WI38 (cell line): ENCODE measurements at regions not wholly inside any gene's neighbourhood (a gene's known extent, or its start where the extent isn't known, plus 50 kb on each side); places are given as distances from the start of the nearest gene placed in this dataset.
"Not testable (repeated sequence)": the region's sequence is repeated elsewhere in the genome, so short reads cannot be mapped to it uniquely, and the experiment has no call there.

ENCODE experiments used
- H3K4me3 ChIP-seq: 2 replicates; pipeline ENCODE4 v1.5.1; 2011; ENCODE audit warnings: low read depth, mild to moderate bottlenecking, control low read depth, low read length
- CTCF ChIP-seq: IDR thresholded peaks from 2 replicates; pipeline ENCODE4 v1.5.1; 2012; ENCODE audit warnings: low read depth, mild to moderate bottlenecking, control low read depth, low read length

GRCh38 chr2:201568217-201568820 lies 75.0 kb downstream of the TMEM237 start:
- no peak overlapping the region for H3K4me3 ChIP-seq
- TF ChIP-seq CTCF = no peak

- TF ChIP-seq CTCF = no peak
- H3K4me3 ChIP-seq = no peak overlapping the region
Measured at GRCh38 chr2:201559067-201559710, 84.1 kb downstream of the TMEM237 start.

GRCh38 chr2:201558665-201559064 lies 84.6 kb downstream of the TMEM237 start:
- no peak for TF ChIP-seq CTCF
- H3K4me3 ChIP-seq = no peak overlapping the region

GRCh38 chr2:201558232-201558631 lies 85.1 kb downstream of the TMEM237 start:
- no peak overlapping the region for H3K4me3 ChIP-seq
- TF ChIP-seq CTCF = no peak

GRCh38 chr2:201551901-201552300 lies 91.4 kb downstream of the TMEM237 start:
- no peak overlapping the region for H3K4me3 ChIP-seq
- TF ChIP-seq CTCF = no peak

GRCh38 chr2:201546576-201546975 lies 95.0 kb downstream of the STRADB start:
- peak overlapping the region; percentile 28 for H3K4me3 ChIP-seq
- no peak for TF ChIP-seq CTCF

GRCh38 chr2:201542291-201542690 lies 90.8 kb downstream of the STRADB start:
- TF ChIP-seq CTCF = no peak
- no peak overlapping the region for H3K4me3 ChIP-seq

GRCh38 chr2:201539271-201539670 lies 87.7 kb downstream of the STRADB start:
- not testable (repeated sequence) for H3K4me3 ChIP-seq
